ENCODE measurements at regions not wholly inside any gene's neighbourhood (a gene's known extent, or its start where the extent isn't known, plus 50 kb on each side); places are given as distances from the start of the nearest gene placed in this dataset.

- CTCF ChIA-PET = no interaction called here
- TF ChIP-seq, protein P1, sequence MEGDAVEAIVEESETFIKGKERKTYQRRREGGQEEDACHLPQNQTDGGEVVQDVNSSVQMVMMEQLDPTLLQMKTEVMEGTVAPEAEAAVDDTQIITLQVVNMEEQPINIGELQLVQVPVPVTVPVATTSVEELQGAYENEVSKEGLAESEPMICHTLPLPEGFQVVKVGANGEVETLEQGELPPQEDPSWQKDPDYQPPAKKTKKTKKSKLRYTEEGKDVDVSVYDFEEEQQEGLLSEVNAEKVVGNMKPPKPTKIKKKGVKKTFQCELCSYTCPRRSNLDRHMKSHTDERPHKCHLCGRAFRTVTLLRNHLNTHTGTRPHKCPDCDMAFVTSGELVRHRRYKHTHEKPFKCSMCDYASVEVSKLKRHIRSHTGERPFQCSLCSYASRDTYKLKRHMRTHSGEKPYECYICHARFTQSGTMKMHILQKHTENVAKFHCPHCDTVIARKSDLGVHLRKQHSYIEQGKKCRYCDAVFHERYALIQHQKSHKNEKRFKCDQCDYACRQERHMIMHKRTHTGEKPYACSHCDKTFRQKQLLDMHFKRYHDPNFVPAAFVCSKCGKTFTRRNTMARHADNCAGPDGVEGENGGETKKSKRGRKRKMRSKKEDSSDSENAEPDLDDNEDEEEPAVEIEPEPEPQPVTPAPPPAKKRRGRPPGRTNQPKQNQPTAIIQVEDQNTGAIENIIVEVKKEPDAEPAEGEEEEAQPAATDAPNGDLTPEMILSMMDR (IDR thresholded peaks at IDR 0.05) = no peak
- Mint-ChIP-seq H3K4me1 (peaks cover 76% of the 10 kb centered on the region), H3K36me3 (ENCODE audit: low read depth) (no peaks in the 10 kb centered on the region), H3K27me3 (no peaks in the 10 kb centered on the region), H3K27ac (peak overlapping the region; percentile 53), H3K9me3 (no peaks in the 10 kb centered on the region), H3K4me3 (no peak overlapping the region)
- intact Hi-C loops (cut with micrococcal nuclease) = no loop called here
- DNase-seq (no peak), ATAC-seq (ENCODE audit: low read depth) (no peak)
- POLR2A ChIA-PET = no interaction called here
These were observed 1075.4 kb upstream of the ZEB2 start for GRCh38 chr2:145595296-145595695.

DNA sequence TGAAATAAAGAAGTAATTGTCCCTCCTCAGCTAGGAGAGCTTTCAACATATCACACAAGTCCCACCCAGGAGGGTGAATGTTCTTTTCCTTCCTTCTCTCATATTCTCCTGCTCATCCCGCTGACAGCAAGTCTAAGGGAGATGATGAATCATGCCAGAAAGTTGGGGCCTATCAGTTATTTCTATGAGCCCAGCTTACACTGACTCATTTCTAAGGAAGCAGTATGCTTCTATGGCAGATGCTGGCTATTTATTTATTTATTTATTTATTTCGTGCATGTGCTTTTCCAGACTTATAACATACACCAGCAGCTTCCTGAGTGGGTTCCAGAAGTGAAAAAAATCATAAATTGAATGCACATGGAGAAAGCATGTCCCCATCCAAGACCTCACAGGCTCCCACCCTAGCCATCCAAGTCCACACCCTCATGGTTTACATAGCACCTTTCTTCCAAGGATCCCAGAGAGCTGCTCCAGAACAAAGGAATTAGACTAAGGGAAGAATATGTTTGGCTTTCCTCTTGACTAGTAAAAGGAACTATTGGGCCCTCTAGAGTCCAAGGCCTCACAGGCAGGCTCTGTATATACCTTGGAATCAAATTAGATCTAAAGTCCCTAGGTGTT lies 1074.2 kb upstream of the ZEB2 start:
- DNase-seq (no peak), ATAC-seq (ENCODE audit: low read depth) (no peak)
- ChIA-PET CTCF (no interaction called here), POLR2A (no interaction called here)
- Mint-ChIP-seq H3K9me3 (no peaks in the 10 kb centered on the region), H3K27me3 (no peaks in the 10 kb centered on the region), H3K4me1 (peaks cover 74% of the 10 kb centered on the region), H3K36me3 (ENCODE audit: low read depth) (no peaks in the 10 kb centered on the region), H3K4me3 (no peak overlapping the region), H3K27ac (peak overlapping the region; percentile 83)
- intact Hi-C loops (cut with micrococcal nuclease) = loop anchor here (1.0 to 5.0 kb wide), 8 partner anchors 7 to 1077 kb away; no protein-coding TSS in a partner anchor
- TF ChIP-seq, protein P1 (IDR thresholded peaks at IDR 0.05) = no peak

GRCh38 chr2:145593280-145593679 lies 1073.4 kb upstream of the ZEB2 start:
- ChIA-PET CTCF (no interaction called here), POLR2A (no interaction called here)
- Mint-ChIP-seq H3K9me3 (no peaks in the 10 kb centered on the region), H3K36me3 (ENCODE audit: low read depth) (no peaks in the 10 kb centered on the region), H3K27me3 (no peaks in the 10 kb centered on the region), H3K4me3 (peak overlapping the region; percentile 42), H3K4me1 (peaks cover 74% of the 10 kb centered on the region), H3K27ac (peak overlapping the region; percentile 83)
- TF ChIP-seq, protein P1 (IDR thresholded peaks at IDR 0.05) = no peak
- intact Hi-C loops (cut with micrococcal nuclease) = loop anchor here (1.0 to 5.0 kb wide), 8 partner anchors 8 to 1076 kb away; no protein-coding TSS in a partner anchor
- peak; percentile 60 for ATAC-seq (ENCODE audit: low read depth)
- DNase-seq = no peak

- TF ChIP-seq, protein P1 (IDR thresholded peaks at IDR 0.05) = no peak
- intact Hi-C loops (cut with micrococcal nuclease) = loop anchor here (2.0 to 5.0 kb wide), 4 partner anchors 16 to 1075 kb away; no protein-coding TSS in a partner anchor
- Mint-ChIP-seq H3K9me3 (no peaks in the 10 kb centered on the region), H3K36me3 (ENCODE audit: low read depth) (no peaks in the 10 kb centered on the region), H3K4me3 (peak overlapping the region; percentile 42), H3K27me3 (no peaks in the 10 kb centered on the region), H3K27ac (peak overlapping the region; percentile 83), H3K4me1 (peaks cover 74% of the 10 kb centered on the region)
- ChIA-PET CTCF (no interaction called here), POLR2A (no interaction called here)
- DNase-seq (no peak), ATAC-seq (ENCODE audit: low read depth) (no peak)
These were observed 1072.4 kb upstream of the ZEB2 start for GRCh38 chr2:145592361-145592760.

- H3K36me3 Mint-ChIP-seq (ENCODE audit: low read depth) = no peaks in the 10 kb centered on the region
These were observed 1071.3 kb upstream of the ZEB2 start for GRCh38 chr2:145591109-145591809.

More at GRCh38 chr2:145591109-145591809, 1071.3 kb upstream of the ZEB2 start:
- Mint-ChIP-seq H3K27me3 (no peaks in the 10 kb centered on the region), H3K4me3 (peak overlapping the region; percentile 37), H3K9me3 (no peaks in the 10 kb centered on the region), H3K4me1 (peaks cover 65% of the 10 kb centered on the region), H3K27ac (peak overlapping the region; percentile 32)
- intact Hi-C loops (cut with micrococcal nuclease) = loop anchor here (5.0 kb wide), 1 partner anchor 1074 kb away; no protein-coding TSS in a partner anchor
- TF ChIP-seq, protein P1 (IDR thresholded peaks at IDR 0.05) = no peak
- CTCF ChIA-PET = no interaction called here
- DNase-seq (no peak), ATAC-seq (ENCODE audit: low read depth) (no peak)
- POLR2A ChIA-PET = interaction anchor here (0.5 to 1.2 kb wide), 3 partner anchors 102 to 179 kb away, joined by 3 to 10 read pairs (median 3); no protein-coding TSS in a partner anchor
